GM18511 (cell line): ENCODE measurements at regions not wholly inside any gene's neighbourhood (a gene's known extent, or its start where the extent isn't known, plus 50 kb on each side); places are given as distances from the start of the nearest gene placed in this dataset.
"Not testable (repeated sequence)": the region's sequence is repeated elsewhere in the genome, so short reads cannot be mapped to it uniquely, and the experiment has no call there.

ENCODE experiments used
- ATAC-seq: cut with Tn5 transposase; IDR thresholded peaks from one replicate; pipeline ENCODE4 v1.9.1; 2021; ENCODE audit warnings: mild to moderate bottlenecking, moderate library complexity; ENCODE audit not compliant: unreplicated experiment

DNA sequence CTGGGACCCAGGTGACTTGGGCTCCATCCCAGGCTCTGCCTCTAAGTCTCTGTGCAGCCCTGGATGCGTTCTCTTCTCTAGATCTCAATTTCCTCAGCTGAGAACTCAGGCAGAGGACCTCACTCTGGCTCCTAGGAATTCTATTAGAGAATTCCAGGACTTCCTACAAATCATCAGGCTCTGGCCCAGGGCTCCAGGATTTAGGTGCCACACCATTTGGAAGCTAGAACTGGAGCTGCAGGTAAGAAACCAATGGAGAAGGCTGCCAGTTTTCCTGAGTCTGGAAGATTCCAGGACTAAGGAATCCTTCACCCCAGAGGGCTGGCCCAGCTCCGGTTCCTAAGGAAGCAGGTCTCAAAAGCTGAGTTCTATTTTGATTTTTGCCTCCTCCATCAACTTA lies 189.8 kb upstream of the CDH5 start:
- no peak for ATAC-seq

DNA sequence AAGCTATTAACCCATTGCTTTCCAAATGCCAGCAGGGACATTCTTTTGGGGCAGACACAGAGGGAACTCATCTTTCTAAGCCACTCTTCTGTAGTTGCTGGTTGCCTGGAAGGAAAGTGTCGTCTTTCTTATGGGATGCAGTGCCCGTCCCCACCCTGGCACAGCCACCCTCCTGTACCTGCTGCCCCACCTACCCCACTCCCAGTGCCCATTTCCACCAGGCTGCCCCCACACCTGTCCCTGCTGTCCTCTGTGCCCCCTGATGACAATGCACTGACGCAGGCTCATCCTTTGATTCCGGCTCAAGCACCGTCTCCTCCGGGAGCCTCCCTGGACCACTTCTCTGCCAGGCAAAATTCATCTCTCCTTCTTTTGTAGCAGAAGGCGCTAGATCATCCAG lies 190.4 kb upstream of the CDH5 start:
- ATAC-seq: no peak

DNA sequence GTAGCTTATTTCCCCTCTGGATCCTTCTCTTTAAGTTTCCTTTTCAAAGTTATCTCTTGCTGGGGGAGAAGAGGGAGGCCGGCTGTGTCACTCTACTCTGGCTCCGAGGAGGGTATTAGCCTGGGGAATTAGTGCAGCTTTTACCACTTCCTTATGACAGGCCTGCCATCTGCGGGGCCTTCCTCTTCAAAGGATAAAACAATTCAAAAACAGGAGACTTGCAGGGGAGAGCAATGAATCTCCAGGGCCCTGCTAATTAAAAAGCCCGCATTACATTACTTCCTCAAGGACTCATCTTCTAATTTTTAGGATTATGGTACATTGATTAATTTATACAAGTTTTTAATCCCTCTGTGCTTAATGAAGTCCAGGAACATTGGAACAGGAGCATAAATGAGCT lies 190.9 kb upstream of the CDH5 start:
- no peak for ATAC-seq

DNA sequence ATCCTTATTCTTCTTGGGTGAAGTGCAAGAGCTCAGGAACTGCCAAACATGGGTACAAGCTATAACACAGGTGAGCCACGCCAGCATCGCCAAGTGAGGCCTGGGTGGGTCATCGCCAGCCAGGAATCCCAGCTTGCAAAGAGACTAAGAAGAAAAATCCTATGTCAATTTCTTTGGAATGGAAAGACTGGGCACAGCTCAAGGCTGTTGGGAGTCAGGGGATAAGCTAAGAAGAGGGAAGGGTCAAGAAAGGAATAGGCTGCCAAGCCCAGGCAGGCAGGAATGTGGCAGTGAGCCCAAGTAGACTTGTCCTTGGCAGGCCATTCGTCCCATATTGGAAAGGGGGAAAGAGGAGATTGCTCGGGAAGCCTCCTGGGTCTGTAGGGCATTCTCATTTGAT lies 191.4 kb upstream of the CDH5 start:
- ATAC-seq: no peak

DNA sequence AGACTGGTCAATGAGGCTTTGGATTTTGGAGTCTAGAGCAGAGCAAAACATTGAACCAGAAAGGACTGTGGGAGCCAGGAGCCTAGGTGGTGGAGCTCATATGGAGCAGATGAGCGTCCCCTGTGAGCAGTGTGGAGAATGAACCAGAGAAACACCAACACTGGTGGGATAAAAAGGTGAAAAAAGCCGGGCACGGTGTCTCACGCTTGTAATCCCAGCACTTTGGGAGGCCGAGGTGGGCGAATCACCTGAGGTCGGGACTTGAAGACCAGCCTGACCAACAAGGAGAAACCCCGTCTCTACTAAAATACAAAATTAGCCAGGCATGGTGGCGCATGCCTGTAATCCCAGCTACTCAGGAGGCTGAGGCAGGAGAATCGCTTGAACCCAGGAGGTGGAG lies 192.7 kb upstream of the CDH5 start:
- ATAC-seq: not testable (repeated sequence)

DNA sequence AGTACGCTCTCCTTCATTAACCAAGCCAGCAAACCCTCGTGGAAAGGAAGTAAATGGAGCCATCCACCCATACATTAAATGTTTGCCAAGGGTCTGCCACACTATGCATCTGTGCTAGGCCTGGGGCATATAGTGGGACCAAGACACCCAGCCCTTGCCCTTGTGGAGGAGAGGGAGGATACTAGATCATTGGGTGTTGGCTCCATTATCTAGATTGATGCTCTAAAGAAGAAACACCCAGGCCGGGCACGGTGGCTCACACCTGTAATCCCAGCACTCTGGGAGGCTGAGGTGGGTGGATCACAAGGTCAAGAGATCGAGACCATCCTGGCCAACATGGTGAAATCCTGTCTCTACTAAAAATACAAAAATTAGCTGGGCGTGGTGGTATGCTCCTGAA lies 193.3 kb upstream of the CDH5 start:
- not testable (repeated sequence) for ATAC-seq

DNA sequence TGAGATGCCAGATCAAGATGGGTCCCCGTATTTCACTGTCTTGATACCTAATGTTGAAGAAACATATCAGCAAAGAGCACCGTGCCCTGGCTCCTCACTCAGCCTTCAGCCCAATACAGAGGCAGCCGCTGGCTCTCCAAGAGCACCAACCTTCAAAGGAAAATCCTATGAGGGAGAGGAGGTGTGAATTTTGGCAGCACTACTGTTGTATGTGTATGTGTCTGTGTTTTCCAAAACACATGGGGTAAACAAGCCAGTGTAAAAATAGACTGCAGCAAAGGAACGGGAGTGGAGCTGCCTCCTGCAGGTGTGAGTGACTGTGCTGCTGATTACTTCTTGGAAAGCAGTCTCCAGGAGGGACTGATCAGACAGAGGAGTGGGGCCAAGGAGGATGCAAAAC lies 194.0 kb upstream of the CDH5 start:
- ATAC-seq: no peak

DNA sequence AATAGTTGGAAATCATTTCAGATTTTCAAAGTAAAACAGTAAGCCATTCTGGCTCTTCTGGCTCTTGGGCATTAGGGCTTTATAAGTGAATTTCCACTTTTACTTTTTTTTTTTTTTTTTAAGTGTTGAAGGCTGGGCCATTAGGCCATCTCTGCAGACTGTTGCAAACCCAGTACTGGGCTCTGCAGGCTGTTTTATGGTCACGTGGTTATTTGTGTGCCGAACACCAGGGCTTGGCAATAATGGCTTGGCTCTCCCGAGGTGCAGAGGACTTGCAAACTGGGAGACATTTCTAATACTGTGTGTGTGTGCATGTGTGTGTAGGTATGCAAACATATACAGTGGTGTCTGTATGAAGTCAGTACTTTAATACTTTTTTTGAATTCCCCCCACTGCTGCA lies 194.9 kb upstream of the CDH5 start:
- ATAC-seq: no peak

DNA sequence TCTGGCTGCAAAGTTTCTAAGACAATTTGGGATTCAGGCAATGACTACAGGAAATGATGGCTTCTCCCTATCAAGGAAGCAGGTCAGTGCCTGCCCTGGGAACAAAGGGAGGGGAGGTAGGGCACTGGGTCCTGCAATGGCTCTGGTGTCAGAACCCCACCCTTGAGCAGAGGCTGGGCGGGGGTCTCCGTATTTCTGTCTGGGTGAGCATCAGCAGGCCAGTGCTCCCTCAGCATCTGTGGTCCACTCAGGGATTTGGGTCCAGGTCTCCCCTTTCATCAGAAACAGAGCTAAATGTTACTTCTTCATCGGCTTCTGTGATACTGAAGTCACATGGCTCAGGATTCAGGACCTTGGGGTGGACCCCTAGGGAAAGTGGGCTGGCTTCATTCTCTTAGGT lies 195.5 kb upstream of the CDH5 start:
- ATAC-seq: no peak

DNA sequence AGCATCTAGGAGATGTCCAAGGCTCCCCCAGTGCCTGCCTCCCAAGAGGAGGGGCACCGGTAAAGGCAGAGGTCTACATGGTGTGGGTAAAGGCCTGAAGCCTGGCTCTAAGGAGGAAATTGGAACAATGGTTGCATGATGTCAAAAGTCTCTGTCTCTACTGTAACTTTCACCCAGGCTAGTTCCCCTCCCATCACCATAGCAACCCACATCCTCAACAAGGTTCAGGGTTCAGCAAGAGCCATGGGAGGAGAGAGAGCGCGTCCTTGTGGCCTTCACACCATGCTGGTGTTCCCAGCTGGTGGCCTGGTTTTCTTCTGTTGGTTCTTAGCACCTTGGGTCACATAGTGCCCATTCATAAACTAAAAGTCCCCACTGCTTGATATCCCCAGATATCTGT lies 196.7 kb upstream of the CDH5 start:
- ATAC-seq: no peak

DNA sequence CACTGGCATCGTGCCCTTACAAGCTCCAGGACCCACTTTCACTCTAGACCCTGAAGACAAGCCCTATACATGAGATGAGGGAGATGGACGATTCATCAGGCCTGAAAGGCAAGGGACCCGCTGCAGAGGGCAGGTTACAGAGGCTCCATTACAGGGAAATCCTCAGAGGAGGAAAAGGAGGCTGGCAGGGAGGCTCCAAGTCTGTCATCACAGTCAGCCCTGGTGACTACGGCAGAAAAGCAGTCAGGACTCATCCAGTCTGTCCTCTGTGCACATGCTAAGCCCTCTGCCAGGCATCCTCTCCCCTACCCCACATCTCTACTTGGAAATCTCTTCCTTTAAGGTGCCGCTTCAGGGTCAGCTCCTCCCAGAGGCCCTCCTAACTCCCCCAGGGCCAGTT lies 197.7 kb upstream of the CDH5 start:
- no peak for ATAC-seq

DNA sequence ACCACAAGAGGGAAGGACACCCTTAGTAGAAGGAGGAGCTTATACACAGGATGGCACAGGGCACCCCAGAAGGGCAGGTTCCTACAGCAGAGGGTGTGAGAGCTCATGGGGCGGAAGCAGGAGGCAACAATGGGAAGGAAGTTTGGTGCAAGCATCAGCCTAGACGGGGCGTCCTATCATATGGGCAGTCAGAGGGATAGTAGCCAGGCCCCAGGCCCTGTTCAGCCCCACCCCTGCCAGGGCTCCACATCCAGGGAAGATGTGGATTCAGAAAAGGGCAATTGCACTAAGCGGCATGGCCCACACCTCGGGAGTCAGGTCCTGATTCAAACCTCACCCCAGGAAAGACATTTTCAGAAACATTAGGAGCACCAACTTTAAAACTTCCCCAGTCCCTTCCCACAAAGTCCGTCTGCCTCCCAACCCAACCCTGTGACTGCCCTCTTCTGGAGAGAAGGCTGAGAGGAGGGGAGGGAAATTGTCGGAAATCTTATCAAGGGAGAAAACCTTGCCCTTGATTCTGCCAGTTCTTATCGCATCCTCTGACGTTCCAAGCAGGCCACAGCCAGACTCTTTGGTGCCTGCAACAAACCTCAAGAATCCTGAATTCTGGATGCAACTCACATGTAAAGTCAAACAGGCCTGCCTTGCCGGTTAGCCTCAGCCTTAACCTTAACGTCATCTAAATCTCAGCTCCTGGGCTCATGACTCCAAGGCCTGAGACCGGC lies 198.8 kb upstream of the CDH5 start:
- no peak for ATAC-seq

DNA sequence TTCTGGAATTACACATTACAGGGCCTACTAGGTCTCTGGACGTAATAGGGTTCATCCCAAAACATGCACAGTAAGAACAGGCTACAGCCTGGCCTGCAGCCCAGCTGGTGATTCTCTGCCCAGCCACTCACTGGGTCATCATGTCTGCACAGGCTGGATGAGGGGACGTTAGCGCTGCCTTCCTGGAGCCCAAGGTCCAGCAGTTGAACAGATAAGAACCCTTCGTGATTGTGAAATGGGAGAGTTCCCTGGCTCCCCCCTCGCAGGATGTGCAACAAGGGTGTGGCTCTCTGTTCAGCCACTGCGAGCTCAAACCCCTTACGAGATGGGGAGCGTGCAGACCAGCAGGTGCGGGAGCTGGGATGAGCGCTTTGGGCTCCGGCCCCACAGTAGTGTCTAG lies 200.0 kb upstream of the CDH5 start:
- ATAC-seq: no peak

DNA sequence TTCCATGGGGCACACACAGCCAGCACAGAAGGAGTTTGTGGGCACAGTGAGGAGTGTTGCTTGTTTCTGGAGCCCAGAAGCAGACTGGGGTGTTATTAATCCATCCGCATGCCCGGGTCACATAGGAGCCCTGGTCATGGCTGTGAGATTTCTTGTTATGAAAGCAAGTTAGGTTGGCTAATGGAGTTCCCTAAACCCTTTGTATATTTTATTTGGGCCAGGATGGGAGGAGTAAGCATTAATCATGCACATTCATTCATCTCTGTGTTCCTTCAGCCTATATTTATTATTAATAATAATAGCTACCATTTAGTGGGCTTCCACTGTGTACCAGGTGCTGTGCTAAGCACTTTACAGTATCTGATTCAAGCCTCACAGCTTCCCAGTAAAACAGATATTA lies 200.6 kb upstream of the CDH5 start:
- ATAC-seq: no peak

DNA sequence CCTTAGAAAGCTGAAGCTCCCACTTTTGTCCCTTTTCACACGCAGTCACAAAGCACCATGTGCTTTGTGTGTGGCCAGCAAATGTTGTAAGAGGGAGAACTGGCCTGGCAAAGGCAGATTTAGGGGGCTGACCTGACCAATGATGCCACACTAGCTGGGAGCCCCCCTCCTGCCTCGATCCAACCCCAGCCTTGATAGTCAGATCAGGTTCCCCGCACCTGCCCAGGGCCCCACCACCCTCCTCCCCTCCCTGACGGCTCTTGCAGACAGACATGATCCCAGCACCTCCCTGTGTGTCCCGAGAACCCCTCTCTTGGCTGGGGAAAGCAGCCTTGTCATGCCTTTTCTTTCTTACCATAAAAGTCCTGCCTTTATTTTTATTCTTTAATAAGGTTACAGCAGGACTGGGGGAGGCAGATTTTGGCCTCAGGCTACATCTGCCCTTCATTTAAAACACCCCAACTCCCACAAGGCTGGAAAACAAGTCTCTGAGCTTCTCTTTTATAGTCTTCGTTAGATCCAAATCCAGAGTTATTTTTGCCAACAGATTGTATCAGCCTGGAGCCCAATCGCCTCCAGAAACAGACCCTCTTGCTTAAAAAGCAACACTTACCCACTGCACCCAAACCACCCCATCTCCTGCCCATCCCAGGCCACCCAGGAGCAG lies 201.8 kb upstream of the CDH5 start:
- ATAC-seq: no peak

DNA sequence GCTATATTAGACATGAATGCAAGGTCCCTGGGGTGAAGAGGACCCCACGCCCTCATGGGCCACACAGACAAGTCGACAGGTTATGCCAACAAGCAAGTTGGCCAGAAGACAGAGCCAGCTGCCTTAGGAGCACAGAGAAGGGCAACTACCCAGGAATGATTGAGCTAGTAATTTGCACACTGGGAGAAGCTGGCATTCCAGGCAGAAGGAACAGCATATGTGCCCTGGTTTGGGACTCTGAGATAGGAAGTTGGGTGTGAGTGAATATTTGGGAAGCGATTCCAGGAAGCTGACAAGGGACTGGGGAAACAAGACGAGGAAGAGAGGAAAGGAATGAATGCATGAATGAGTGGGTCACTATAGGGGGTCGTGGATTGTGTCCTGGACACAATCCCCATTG lies 203.7 kb upstream of the CDH5 start:
- no peak for ATAC-seq

DNA sequence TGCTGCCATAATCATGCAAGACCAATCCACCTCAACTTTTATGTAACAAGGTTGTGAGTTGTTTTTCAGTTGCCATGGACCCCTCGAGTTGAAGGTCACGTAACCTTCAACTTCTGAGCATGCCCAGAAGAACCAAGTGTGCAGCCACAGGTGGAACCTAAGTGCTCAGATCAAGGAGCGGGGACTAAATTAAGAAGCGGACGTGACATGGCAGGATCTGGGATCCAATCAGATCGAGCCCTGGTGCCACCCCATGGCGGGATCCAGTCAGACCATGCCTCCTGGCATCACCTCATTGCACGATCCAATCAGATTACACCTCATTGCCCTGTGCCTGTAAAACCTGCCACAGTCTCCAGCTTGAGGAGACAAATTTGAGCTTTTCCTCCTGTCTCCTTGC lies 204.5 kb upstream of the CDH5 start:
- no peak for ATAC-seq

DNA sequence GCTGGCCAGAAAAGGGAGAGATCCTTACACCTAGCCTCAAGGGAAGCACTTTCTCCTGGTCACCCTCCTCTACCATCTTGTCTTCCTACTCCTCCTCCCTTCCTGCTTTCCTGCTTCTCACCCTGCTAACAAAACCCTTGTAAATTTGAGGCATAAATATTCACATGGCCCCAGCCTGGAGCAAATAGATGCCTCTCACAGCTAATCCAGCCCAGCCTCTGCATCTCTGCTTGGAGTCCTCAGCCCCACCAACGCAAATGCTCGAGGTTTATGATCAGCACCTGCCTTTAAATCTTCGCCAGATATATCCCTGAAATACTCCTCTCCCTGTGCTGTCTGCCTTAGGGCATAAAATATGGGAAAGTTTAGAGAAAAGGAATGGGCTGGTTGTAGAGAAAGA lies 205.2 kb upstream of the CDH5 start:
- ATAC-seq: no peak

DNA sequence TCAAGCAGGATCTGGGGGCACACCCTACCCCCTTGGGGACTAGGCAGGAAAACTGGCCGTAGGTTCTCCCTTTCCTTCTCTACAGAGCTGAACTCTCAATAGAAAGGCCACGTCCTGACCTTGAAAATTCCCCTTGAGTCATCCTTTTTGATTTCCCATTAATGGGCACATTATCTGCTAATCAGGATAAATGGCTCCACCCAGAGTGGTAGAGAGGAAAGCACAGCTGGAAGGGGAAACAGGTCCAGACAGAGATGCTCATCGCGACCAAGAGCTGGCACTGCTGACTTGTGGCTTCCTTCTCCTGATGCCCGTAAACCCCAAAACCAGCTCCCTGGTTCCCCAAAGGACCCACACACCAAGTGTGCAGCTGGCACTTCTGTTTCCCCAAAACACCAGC lies 206.5 kb upstream of the CDH5 start:
- ATAC-seq: no peak

DNA sequence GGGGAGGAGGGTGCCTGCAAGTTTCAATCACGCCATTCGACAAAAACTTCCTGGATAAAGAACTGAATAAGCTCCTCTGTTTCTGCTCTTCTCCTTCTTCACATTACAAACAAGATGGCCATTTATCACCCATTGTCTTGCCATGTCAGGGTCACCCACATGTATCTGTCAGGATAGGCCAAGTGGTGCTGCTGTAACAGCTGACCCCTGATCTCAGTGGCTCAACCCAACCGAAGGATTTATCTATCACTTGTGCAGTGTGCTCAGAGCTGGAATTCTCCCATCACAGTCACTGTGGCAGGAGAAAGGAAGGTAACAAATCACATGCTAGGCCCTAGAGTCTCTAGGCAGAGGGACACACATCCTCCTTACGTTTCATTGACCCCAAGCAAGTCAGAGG lies 210.0 kb upstream of the CDH5 start:
- ATAC-seq: no peak

DNA sequence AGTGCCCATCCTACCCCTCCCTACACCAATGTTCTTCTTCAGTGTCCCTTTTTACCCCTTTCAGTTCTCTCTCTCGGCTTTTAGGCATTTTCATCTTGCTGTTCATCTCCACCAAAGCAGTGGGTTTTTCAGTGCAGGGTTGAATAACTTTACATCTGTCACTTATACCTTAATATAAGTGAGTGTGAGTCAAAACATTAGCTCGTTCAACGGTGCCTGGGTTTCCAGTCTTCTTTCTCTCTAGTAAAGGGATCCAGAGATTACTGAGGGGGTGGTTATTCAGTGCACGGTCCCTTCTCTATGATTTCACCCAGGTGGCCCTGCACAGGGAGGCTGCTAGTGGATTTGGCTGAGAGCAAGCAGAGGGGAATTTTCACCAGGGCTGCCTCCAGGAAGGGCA lies 210.6 kb upstream of the CDH5 start:
- no peak for ATAC-seq

DNA sequence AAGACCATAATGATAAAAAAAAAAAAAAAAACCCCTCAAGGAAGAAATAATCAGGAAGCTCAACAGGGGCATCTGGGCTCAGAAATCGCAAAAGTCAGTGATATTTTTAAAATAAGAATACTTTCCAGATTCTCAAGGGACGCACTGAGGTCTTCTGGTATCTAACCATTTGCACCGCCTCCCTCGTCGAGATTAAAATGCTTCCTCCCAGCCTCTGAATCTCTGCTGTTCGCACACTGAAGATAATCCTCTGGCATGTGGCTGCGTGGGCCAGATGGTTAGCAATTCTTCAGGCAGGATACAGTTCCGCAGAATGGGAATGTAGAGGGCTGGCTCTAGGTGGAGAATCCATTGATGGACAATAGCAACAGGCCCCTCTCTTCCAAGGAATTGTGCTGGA lies 211.7 kb upstream of the CDH5 start:
- no peak for ATAC-seq

DNA sequence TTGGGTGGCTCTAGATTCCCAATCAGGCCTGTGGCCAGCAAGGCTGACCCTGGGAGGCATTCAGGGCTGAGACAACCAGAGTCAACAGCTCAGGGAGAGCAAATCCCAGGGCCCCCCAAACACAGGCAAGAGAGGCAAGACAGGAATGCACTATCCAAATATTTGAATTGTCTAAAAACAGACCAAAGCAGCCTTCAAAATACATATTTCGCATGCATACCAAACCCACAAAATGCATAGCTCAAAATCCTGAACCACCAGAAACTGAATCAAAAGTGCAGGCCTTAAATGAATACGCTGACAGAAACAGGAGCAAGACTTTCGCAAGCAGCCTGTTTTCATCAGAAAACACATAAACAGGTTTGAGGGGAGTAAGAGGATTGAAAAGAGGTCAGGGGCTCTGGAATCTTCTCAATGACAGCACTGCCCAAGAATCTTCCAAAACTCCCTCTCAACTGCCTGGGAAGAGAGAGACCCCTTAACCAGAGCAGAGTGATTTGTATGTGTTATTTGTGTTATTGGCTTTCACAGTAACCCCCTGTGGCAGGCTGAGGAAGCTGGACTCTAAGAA lies 213.6 kb upstream of the CDH5 start:
- ATAC-seq: no peak
